HG03108 (cell line): ENCODE measurements at regions not wholly inside any gene's neighbourhood (a gene's known extent, or its start where the extent isn't known, plus 50 kb on each side); places are given as distances from the start of the nearest gene placed in this dataset.

Experiments
- ATAC-seq: cut with Tn5 transposase; IDR thresholded peaks from one replicate; pipeline ENCODE4 v1.9.1; 2021; ENCODE audit warnings: moderate library complexity; ENCODE audit not compliant: unreplicated experiment

- no peak for ATAC-seq
Observed at GRCh38 chr11:39304586-39304985, 2154.9 kb downstream of the LRRC4C start.

- ATAC-seq: no peak
Observed at GRCh38 chr11:39294648-39295047, 2164.8 kb downstream of the LRRC4C start.

DNA sequence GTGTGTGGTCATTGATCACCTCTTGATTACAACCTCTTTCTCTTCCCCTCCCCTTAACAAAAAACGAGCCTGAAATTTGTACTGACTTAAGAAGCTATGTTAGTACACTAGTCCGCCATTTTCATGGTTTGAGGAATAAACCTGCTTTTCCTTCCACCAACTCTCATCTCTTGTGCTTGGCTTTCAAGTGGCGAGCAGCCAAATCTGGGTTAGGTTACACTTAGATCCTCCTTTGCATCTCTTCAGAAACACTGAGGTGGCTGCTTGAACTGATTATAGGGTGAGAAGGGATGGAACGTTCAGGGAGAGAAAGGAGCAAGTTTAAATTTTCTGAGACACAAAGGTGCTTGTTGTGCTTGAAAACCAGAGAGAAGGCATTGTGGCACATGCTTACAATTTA lies 2171.4 kb downstream of the LRRC4C start:
- ATAC-seq: no peak

- no peak for ATAC-seq
Observed at GRCh38 chr11:39268176-39268690, 2191.2 kb downstream of the LRRC4C start.

- ATAC-seq: no peak
Observed at GRCh38 chr11:39255648-39256047, 2203.8 kb downstream of the LRRC4C start.

DNA sequence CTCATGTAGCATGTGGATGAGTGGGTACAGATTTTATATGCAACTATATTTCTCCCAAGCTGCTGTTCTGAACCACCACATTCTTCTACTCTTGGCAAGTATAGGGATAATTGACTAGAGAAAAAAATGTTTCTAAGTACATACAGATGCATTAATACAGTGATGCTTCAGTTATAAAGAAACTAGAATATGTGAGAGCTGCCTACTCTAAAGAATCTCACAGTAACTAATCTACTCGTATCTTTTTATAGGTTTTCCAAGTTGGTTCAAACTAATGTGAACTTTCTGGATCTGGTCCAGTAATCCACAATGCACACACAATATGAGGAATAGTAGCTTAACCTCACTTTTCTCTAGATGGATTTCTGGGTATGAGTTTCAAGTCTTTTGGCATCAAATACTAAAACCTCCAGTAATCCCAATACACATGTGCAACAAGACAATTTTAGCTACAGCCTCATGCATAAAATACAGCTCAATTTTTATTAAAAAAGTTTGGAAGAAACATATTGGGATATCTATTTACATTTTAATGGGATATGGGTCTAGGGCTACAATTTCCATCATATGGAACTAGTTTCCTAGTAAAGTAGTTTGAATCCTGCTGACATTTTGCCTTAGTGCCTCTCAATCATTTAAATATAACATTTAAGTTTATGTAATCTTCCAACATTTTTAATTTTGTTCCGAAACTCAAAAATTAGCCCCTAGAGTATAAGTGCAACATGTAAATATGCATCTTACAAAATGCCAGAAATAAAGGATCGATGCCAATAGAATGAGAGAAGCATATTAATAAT lies 2209.7 kb downstream of the LRRC4C start:
- no peak for ATAC-seq

DNA sequence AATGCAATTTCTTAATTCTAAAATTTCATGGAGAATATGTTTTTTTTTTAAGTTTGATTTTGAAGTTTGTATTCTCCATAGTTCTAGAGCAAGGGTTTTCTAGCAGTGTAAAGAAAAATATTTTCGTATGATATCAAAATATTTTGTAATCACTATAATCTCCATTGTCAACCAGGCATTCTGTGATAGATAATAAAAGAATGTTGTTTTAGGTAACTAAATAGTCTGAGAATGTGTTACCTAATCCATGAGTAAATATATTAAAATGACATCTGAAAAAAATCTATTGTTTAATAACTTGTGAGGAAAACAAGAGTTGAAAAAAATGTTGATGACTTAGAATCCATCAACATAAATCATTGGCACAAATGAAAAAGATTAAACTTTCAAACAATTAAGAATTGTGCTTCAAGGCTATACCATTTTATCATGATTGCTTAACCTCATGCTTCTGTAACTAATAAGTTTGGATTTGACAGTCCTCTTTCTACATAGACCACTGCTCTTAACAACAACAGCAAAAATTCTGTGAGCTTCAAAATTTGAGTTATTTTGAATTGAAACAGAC lies 2211.8 kb downstream of the LRRC4C start:
- ATAC-seq: no peak

DNA sequence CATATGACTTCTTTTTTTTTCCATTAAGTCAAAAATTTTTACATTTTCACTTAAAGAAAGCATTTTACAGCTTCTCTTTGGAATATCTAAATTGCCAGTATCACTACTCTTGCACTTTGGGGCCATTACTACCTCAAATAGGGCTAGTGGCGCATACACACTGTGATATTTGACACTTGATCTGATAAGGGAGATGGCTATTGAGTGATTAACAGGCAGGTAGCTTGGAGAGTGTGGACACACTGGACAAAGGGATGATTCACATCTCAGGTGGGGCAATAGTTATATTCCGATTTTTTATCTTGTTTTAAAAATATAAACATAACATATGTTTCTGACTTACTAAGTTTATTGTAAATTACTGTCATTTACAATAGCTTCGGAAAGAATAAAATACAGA lies 2219.9 kb downstream of the LRRC4C start:
- no peak for ATAC-seq

DNA sequence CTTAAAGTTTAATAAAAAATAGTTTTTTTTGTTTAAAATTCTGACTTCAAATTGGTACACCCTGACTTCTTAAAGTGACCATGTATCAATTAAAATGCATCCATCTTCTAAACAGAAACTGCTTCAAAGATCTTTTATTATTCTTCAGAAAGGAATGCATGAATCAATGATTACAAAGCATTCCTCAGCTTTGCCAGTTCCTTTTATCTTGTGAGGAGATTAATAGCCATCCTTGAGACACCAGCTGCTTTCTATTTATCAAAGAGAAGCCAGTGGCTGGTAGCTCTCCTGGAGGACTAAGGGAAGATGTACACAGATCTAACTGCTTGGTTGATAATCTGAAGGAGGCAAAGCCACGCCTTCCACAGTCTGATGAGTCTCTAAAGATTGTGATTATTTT lies 2222.5 kb downstream of the LRRC4C start:
- no peak for ATAC-seq

GRCh38 chr11:39221550-39222138 lies 2237.8 kb downstream of the LRRC4C start:
- no peak for ATAC-seq

GRCh38 chr11:39220501-39221230 lies 2238.8 kb downstream of the LRRC4C start:
- ATAC-seq: no peak

DNA sequence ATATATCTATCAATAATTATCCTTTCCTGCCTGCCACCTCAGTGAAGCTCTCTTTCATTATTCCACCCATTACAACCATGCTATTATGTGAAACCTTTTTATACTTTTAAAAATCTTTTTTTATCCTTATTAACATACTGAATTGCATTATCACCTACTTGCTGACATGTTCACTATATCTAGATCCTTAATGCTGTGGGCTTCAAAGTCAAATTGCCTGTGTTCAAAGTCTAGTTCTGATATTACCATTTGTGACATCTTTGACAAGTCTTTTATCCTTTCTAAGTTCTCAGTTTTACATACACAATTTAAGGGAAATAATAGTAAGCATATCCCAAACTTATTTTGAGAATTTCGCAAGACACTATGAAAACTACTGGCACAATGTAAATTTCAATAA lies 2239.4 kb downstream of the LRRC4C start:
- ATAC-seq: no peak

- ATAC-seq: no peak
Observed at GRCh38 chr11:39209981-39210380, 2249.5 kb downstream of the LRRC4C start.

- no peak for ATAC-seq
Observed at GRCh38 chr11:39205236-39205995, 2254.0 kb downstream of the LRRC4C start.

GRCh38 chr11:39192671-39193070 lies 2266.8 kb downstream of the LRRC4C start:
- ATAC-seq: no peak

DNA sequence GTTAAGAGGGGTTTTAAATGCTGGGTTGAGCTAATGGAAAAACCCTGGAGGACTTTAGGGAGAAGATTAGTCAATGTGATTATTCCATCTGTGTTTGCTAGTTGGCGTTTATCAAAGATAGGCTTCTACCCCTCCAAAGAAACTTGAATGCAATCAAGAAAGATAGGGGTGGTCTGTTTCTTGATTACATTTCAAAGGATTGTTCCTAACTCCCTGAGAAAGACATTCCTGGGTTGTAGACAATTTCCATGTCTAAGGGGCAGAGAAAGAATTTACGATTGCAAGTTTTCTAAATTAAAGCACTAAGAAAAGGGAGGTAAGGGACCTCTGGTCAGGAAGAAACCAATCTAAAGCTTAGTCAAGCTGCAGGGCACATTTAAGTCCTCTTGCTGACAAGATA lies 2268.7 kb downstream of the LRRC4C start:
- no peak for ATAC-seq

- ATAC-seq: no peak
Observed at GRCh38 chr11:39177678-39178077, 2281.8 kb downstream of the LRRC4C start.

DNA sequence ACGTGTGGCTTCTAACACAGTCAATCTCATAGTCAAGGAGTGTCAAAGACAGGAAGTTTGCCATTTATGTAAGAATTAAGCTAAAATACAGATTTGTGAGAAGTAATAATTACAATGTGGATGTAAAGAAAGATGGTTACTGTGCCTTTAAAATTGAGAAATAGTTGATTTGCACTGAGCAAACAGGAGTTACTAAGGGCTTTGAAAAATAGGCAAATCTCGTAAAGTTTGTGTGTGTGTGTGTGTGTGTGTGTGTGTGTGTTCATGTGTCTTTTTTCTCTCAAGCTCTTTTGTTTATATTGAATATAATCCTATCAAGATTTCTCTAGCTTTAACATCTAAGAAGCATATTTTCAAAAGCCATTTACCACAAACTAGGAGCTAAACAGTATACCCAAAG lies 2284.5 kb downstream of the LRRC4C start:
- no peak for ATAC-seq

DNA sequence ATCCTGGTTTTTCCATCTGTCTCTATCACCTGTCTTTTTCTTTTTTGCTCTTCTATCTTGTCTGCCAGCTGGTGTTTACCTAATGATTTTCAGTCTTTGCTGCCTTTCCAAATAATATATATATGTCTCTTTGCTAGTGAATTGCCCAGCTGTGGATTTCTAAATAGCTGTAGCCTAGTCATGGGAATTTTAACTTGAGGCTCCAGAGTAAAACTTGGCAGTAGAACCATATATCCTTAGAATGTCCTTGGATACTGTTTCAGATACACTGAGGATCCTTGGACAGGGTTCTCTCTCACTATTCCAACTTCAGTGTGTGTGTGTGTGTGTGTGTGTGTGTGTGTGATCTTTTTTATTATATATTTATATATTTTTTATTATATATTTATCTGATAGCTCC lies 2285.3 kb downstream of the LRRC4C start:
- no peak for ATAC-seq

GRCh38 chr11:39165021-39165420 lies 2294.4 kb downstream of the LRRC4C start:
- ATAC-seq: no peak

GRCh38 chr11:39149214-39149613 lies 2310.2 kb downstream of the LRRC4C start:
- no peak for ATAC-seq
